8988T (cell line): ENCODE measurements at regions not wholly inside any gene's neighbourhood (a gene's known extent, or its start where the extent isn't known, plus 50 kb on each side); places are given as distances from the start of the nearest gene placed in this dataset.
"Not testable (repeated sequence)": the region's sequence is repeated elsewhere in the genome, so short reads cannot be mapped to it uniquely, and the experiment has no call there.

ENCODE experiments used
- DNase-seq: peaks from one replicate; pipeline ENCODE4 v3.0.0; 2011

DNA sequence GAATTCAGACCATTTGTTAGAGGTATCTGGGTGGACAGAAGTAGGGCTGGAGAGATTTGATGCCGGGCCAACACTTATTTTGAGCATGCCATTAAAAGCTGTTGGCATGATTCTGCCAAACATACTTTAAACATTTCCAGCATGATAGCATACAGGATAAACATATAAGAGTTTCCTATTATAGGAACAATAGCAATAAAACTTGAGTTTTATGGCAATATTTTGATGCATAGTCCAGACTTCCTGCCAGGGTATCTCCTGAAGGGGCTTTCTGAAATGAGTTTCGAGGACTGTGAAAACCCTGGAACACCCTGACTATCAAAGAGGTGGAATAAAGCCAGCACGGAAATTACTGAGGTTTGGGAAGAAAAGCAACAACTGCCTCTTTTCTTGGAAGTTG is 1398.0 kb upstream of the NXPH2 start:
- no peak for DNase-seq

- DNase-seq = no peak
Measured at GRCh38 chr2:140177086-140177485, 1396.9 kb upstream of the NXPH2 start.

DNA sequence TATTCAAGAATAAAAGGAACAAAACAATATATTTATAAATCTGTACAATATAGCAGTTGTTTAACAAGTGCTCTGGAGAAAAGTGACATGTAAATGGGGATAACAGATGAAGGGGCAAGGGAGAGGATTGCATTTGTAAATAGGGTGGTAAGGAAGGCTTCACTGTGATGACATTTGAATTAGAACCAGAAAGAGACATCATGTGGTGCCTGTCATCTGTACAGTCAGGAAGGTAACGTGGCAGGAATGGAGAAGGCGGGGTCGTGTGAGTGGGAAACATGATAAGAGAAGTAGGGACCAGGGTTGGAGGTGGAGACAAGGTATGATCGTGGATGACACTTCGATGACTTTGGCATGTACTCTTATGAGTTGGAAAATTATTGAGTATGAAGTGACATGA is 1393.6 kb upstream of the NXPH2 start:
- DNase-seq = no peak

- DNase-seq = no peak
Measured at GRCh38 chr2:140164449-140164848, 1384.3 kb upstream of the NXPH2 start.

GRCh38 chr2:140158259-140158658 is 1378.1 kb upstream of the NXPH2 start:
- no peak for DNase-seq

- DNase-seq = no peak
Measured at GRCh38 chr2:140157816-140158215, 1377.6 kb upstream of the NXPH2 start.

DNA sequence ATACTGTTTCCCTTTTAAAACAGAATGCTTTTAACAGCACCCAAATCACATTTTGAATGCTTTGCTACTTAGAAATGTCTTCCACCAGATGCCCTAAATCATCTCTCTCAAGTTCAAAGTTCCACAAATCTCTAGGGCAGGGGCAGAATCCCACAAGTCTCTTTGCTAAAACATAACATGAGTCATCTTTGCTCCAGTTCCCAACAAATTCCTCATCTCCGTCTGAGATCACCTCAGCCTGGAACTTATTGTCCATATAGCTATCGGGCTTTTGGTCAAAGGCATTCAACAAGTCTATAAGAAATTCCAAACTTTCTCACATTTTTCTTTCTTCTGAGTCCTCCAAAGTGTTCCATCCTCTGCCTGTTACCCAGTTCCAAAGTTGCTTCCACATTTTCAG is 1374.5 kb upstream of the NXPH2 start:
- DNase-seq = no peak

DNA sequence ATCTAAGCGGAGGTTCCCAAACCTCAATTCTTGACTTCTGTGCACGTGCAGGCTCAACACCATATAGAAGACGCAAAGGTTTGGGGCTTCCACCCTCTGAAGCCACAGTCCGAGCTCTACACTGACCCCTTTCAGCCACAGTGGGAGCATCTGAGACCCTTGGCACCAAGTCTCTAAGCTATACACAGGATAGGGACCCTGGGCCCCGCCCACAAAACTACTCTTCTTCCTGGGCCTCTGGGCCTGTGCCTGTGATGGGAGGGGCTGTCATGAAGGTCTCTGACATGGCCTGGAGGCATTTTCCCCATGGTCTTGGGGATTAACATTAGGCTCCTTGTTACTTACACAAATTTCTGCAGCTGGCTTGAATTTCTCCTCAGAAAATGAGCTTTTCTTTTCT is 1374.1 kb upstream of the NXPH2 start:
- no peak for DNase-seq

DNA sequence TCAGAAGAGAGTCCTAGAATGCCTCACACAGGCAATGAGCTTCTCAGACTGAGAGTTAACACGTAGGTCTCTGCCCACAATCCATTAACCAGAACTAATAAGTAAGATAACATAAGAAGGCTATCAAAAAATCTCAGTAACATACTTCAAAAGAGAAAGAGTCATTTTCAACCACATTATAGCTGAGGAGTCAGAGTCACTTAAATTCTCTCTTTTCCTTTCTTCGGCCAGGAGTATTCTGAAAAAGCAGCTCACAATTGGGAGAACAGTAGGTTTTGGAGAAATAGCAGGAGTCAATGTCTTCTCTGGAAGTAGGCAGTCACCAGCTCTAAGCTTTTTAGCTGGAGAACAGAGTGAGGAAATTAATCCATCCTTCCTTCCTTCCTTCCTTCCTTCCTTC is 1364.4 kb upstream of the NXPH2 start:
- DNase-seq = no peak

- no peak for DNase-seq
Measured at GRCh38 chr2:140138736-140139135, 1358.5 kb upstream of the NXPH2 start.

- DNase-seq = no peak
Measured at GRCh38 chr2:140136861-140137260, 1356.7 kb upstream of the NXPH2 start.

GRCh38 chr2:140136366-140136765 is 1356.2 kb upstream of the NXPH2 start:
- no peak for DNase-seq

DNA sequence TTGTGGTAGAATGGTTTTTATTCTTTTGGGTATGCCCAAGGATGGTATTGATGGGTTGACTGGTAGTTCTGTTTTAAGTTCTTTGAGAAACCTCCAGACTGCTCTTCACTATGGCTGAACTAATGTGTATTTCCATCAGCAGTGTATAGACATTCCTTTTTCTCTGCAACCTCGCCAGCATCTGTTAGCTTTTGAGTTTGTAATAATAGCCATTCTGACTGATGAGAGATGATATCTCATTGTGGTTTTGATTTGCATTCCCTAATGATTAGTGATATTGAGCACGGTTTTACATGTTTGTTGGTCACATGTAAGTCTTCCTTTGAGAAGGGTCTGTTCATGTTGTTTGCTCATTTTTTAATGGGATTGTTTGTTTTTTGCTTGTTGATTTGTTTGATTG is 1348.7 kb upstream of the NXPH2 start:
- no peak for DNase-seq

DNA sequence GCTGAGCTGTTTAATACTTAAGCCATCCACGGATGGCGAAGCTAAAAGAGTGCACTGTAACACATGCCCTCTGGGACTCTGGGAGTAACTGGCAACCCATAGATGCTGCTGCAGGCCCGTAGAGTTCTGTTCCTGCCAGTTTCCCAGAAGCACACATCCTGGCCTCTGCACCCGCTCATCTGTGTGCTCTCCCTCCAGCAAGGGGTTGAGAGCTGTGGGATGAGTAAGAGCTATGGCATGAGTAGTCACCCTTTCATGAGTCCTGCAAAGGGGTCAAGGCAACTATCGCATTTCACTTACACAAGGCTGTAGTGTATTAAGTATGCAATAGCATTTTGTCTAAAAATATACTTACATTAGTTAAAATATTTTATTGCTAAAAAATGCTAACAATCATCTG is 1341.8 kb upstream of the NXPH2 start:
- DNase-seq = no peak

- no peak for DNase-seq
Measured at GRCh38 chr2:140117386-140117785, 1337.2 kb upstream of the NXPH2 start.

- DNase-seq = no peak
Measured at GRCh38 chr2:140108706-140109475, 1328.7 kb upstream of the NXPH2 start.

DNA sequence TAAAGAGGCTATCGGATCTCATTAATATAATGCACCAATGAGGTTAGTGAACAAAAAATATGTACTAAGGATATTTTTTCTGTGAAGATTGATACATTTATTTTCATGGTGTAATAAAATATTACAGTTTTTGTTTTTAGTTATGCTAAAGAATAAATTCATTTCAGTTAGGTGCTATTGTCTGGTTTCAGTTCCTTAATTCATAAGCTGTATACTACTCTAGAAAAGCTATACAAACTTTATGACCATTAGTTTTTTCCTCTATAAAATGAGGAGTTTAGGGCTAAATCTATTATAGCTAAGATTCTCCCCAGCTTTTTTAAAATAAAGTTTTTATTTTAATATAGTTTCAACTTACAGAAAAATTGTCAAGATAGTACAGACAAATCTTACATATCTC is 1311.7 kb upstream of the NXPH2 start:
- DNase-seq = no peak

GRCh38 chr2:140086964-140087363 is 1306.8 kb upstream of the NXPH2 start:
- DNase-seq = no peak

- DNase-seq = no peak
Measured at GRCh38 chr2:140085674-140086073, 1305.5 kb upstream of the NXPH2 start.

DNA sequence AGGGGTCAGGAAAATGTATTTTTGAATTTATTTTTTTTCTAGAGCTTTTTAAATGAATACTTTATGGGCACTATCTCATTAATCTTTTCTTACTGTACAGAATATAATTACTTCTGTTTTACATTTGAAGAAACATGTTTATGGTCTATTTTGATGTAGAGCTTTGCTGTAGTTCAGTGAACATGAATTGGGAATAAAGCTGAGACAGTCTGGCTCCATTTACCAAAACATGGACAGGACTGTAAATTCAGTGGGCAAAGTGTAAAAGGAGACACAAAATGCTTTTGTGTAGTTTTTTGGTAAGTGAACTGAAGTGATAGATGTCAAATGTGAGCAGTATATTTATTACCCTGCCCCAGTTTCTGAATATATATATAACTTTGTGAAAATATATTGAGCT is 1298.8 kb upstream of the NXPH2 start:
- DNase-seq = no peak

DNA sequence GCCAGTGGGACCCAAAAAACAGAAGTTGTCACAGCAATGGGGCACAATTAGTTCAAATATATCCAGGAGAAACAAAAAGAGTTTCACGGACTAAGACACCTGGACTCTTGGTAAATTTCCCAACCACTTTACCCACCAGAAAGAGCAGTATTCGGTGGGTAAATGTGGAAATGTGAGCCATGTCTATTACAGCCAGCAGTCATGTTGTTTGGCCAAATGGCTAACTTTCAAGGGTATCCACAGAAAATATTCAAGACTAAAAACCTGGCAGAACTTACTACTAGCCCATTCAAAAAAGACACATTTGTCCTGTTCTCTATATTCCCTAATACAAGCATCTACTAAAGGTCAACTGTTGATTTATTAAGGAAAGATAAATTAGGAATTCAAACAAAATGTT is 1296.0 kb upstream of the NXPH2 start:
- DNase-seq = no peak

DNA sequence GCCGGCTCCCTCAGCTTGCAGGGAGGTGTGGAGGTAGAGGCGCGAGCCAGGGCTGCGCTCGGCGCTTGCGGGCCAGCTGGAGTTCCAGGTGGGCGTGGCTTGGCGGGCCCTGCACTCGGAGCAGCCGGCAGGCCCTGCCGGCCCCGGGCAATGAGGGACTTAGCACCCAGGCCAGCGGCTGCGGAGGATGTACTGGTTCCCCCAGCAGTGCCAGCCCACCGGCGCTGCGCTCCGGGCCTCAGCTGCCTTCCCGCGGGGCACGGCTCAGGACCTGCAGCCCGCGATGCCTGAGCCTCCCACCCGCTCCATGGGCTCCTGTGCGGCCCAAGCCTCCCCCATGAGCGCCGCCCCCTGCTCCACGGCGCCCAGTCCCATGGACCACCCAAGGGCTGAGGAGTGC is 1293.6 kb upstream of the NXPH2 start:
- not testable (repeated sequence) for DNase-seq

DNA sequence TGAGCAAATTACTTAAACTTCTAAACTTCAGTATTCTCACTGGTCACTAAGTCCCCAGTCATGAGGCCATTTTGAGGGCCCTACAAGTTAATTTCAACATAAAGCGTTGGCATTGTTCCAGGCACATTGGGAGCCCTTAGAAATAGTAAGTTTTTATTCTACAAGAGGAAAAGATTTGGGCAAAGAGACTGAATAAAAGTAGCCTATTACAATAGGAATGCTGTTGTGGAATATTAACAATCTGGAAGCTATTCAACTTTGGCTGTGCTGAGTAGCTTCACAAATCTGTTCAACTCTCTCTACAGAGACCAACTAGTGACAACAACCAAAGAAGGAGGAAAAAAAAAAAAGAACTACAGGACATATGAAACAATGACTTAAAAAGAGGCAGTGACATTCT is 1287.5 kb upstream of the NXPH2 start:
- DNase-seq = no peak

- no peak for DNase-seq
Measured at GRCh38 chr2:140064243-140064642, 1284.1 kb upstream of the NXPH2 start.

- DNase-seq = no peak
Measured at GRCh38 chr2:140063356-140063755, 1283.2 kb upstream of the NXPH2 start.
